K562 (cell line): ENCODE measurements at regions not wholly inside any gene's neighbourhood (a gene's known extent, or its start where the extent isn't known, plus 50 kb on each side); places are given as distances from the start of the nearest gene placed in this dataset.

Experiments
- ATAC-seq: fragments of 200-7000 bp; cut with Tn5 transposase; 3 replicates; pipeline ENCODE4 v1.9.1; 2020; ENCODE audit warnings: moderate library complexity
- BruUV-seq: library from RNA; stranded (reverse); fragments of 400-500 nt; replicated peaks from 2 replicates; lab custom pipeline; 2021; lab: Mats Ljungman, UMichigan
- CTCF ChIA-PET: fragments of 300-600 bp; formaldehyde crosslinking; extraction: SDS; loops from one replicate; lab custom pipeline; 2021; ENCODE audit warnings: low intra/inter-chr PET ratio; lab: Yijun Ruan, JAX
- POLR2A ChIA-PET: fragments of 300-600, 350-650 bp; sonication (Branson Sonifier 250); formaldehyde crosslinking; extraction: SDS; loops from one replicate; lab custom pipeline; 2021; ENCODE audit warnings: antibody characterized with exemption, inconsistent platforms; lab: Yijun Ruan, JAX
- DNase-seq, 4 experiments: peaks; one replicate each; pipeline versions ENCODE4 v3.0.0 to v3.0.0-alpha.2; 2011 to 2018; ENCODE audit warnings: low spot score in 3 of 4, mixed read lengths in 3 of 4; ENCODE audit errors: extremely low read depth in 1 of 4
- FAIRE-seq: peaks from 2 replicates; lab custom pipeline; 2011; peaks lifted over from hg19 to GRCh38; lab: Jason Lieb, UNC
- H2AFZ ChIP-seq: 2 replicates; pipeline ENCODE4 v1.6.0; 2011; ENCODE audit warnings: low read depth, low read length, control low read depth, inconsistent platforms
- H3K27ac ChIP-seq: fragments of 200-600 bp; 3 replicates; pipeline ENCODE4 v1.8.0; 2011; ENCODE audit warnings: low read depth, mild to moderate bottlenecking, control low read depth, inconsistent platforms, low read length, moderate library complexity, mixed read lengths; ENCODE audit errors: extremely low read depth
- H3K27me3 ChIP-seq, 2 experiments: fragments of 300-600 bp in 1 of 2; 2 replicates in 1 of 2; 3 replicates in 1 of 2; pipeline versions ENCODE4 v1.6.0 to v1.8.0; 2011; ENCODE audit warnings: inconsistent platforms in 2 of 2, low read length in 2 of 2, mild to moderate bottlenecking in 1 of 2, mixed read lengths in 1 of 2, moderate library complexity in 1 of 2; ENCODE audit not compliant: control insufficient read depth in 2 of 2, insufficient read depth in 2 of 2
- H3K36me3 ChIP-seq: fragments of 300-600 bp; 3 replicates; pipeline ENCODE4 v1.8.0; 2011; ENCODE audit warnings: mild to moderate bottlenecking, low read length, inconsistent platforms; ENCODE audit not compliant: control insufficient read depth, insufficient read depth
- H3K4me1 ChIP-seq, 2 experiments: fragments of 200-600 bp in 1 of 2; replicated peaks in 1 of 2; 2 replicates in 1 of 2; 3 replicates in 1 of 2; pipeline versions ENCODE4 v1.5.1 to v1.8.0; 2011; ENCODE audit warnings: inconsistent platforms in 2 of 2, low read length in 2 of 2, mild to moderate bottlenecking in 1 of 2, mixed read lengths in 1 of 2, moderate library complexity in 1 of 2; ENCODE audit not compliant: control insufficient read depth in 2 of 2, insufficient read depth in 2 of 2
- H3K4me2 ChIP-seq: 2 replicates; pipeline ENCODE4 v1.6.1; 2011; ENCODE audit warnings: low read length, control low read depth, inconsistent platforms, mixed read lengths; ENCODE audit not compliant: insufficient read depth
- H3K4me3 ChIP-seq: fragments of 200-600 bp; sonication (generic), shearing (Covaris generic); 2 replicates; pipeline ENCODE4 v1.5.1; 2016; ENCODE audit warnings: control low read depth, inconsistent platforms
- H3K79me2 ChIP-seq: fragments of 200-600 bp; 3 replicates; pipeline ENCODE4 v1.8.0; 2011; ENCODE audit warnings: low read length, inconsistent platforms; ENCODE audit not compliant: control insufficient read depth, insufficient read depth
- H3K9ac ChIP-seq, 2 experiments: 2 replicates each; pipeline versions ENCODE4 v1.6.0 to v1.6.1; 2011; ENCODE audit warnings: low read depth in 2 of 2, low read length in 2 of 2, control low read depth in 1 of 2, inconsistent platforms in 1 of 2, mild to moderate bottlenecking in 1 of 2, mixed read lengths in 1 of 2; ENCODE audit not compliant: insufficient read depth in 1 of 2
- H3K9me1 ChIP-seq: one replicate; pipeline ENCODE4 v1.6.0; 2011; ENCODE audit warnings: inconsistent platforms, mild to moderate bottlenecking, low read length, moderate library complexity; ENCODE audit not compliant: control insufficient read depth, insufficient read depth
- H3K9me3 ChIP-seq: replicated peaks from 2 replicates; pipeline ENCODE4 v1.5.1; 2011; ENCODE audit warnings: low read depth, low read length, inconsistent platforms; ENCODE audit not compliant: control insufficient read depth, insufficient read depth
- H4K20me1 ChIP-seq: replicated peaks from 2 replicates; pipeline ENCODE4 v1.6.1; 2011; ENCODE audit warnings: low read length, inconsistent platforms, mixed read lengths; ENCODE audit not compliant: control insufficient read depth, insufficient read depth
- IFI16 ChIP-seq: fragments of 250-450 bp; sonication (Bioruptor Pico); IDR thresholded peaks from 2 replicates; pipeline ENCODE4 v2.1.2; 2022; ENCODE audit warnings: mild to moderate bottlenecking, inconsistent platforms
- MAFF ChIP-seq: IDR thresholded peaks from 2 replicates; pipeline ENCODE4 v1.6.1; 2012; ENCODE audit warnings: low read length, improper control_type of control experiment
- MAFG ChIP-seq: fragments of 450-650 bp; conservative IDR thresholded peaks from 2 replicates; pipeline ENCODE4 v1.6.1; 2016; ENCODE audit warnings: missing genetic modification characterization, missing compliant biosample characterization
- MAFK ChIP-seq: IDR thresholded peaks from 2 replicates; pipeline ENCODE4 v1.6.1; 2011; ENCODE audit warnings: low read length, improper control_type of control experiment
- MCM5 ChIP-seq: fragments of 450-650 bp; IDR thresholded peaks from 2 replicates; pipeline ENCODE4 v1.6.1; 2016; ENCODE audit warnings: low read depth
- NFE2 ChIP-seq: IDR thresholded peaks from 2 replicates; pipeline ENCODE4 v1.6.1; 2014; ENCODE audit warnings: antibody characterized with exemption, low read depth
- NFE2L1 ChIP-seq: fragments of 450-650 bp; IDR thresholded peaks from 2 replicates; pipeline ENCODE4 v1.6.1; 2016; ENCODE audit warnings: missing genetic modification characterization, low read depth, mild to moderate bottlenecking, missing compliant biosample characterization, moderate library complexity, borderline replicate concordance
- POLR2AphosphoS5 ChIP-seq: IDR thresholded peaks from 2 replicates; pipeline ENCODE4 v1.6.1; 2011; ENCODE audit warnings: mild to moderate bottlenecking, low read depth, low read length, moderate library complexity; ENCODE audit not compliant: control insufficient read depth, insufficient read depth
- RAD21 ChIP-seq, 2 experiments: fragments of 250-450 bp in 1 of 2; fragments of 450-650 bp in 1 of 2; sonication (Bioruptor Pico) in 1 of 2; formaldehyde crosslinking in 1 of 2; IDR thresholded peaks in 1 of 2; conservative IDR thresholded peaks in 1 of 2; 2 replicates each; pipeline versions ENCODE4 v1.4.0 to v1.8.0; 2020 to 2022; ENCODE audit warnings: mild to moderate bottlenecking in 2 of 2, moderate library complexity in 1 of 2
- TAL1 ChIP-seq: fragments of 450-650 bp; IDR thresholded peaks from 2 replicates; pipeline ENCODE4 v1.6.1; 2016; ENCODE audit warnings: mild to moderate bottlenecking
- ZNF316 ChIP-seq: fragments of 450-650 bp; IDR thresholded peaks from 2 replicates; pipeline ENCODE4 v1.6.1; 2016
- WGBS: fragments of 100-300 bp; shearing (Covaris generic); methylation state at CpG from one replicate; pipeline ENCODE4 v1.1.6; 2016; ENCODE audit warnings: low coverage, mixed read lengths; ENCODE audit not compliant: insufficient coverage; ENCODE audit errors: missing lambda C conversion rate; 5-methylcytosine and 5-hydroxymethylcytosine counted together
- in situ Hi-C: fragments of 300-500 bp; cut with MboI; formaldehyde crosslinking; loops from 4 replicates; pipeline ENCODE4 v1.15.0; 2018; ENCODE audit warnings: inconsistent platforms, mixed read lengths
- intact Hi-C: fragments of 100-400 bp; cut with micrococcal nuclease; formaldehyde crosslinking; loops from 2 replicates; pipeline ENCODE4 v1.14.2; 2022
- TF ChIP-seq, protein P1 (sequence below), 3 experiments: IDR thresholded peaks in 2 of 3; conservative IDR thresholded peaks in 1 of 3; 2 replicates each; pipeline ENCODE4 v1.5.1; 2011 to 2012; ENCODE audit warnings: low read length in 3 of 3, mild to moderate bottlenecking in 3 of 3, control low read depth in 2 of 3, improper control_type of control experiment in 1 of 3, inconsistent platforms in 1 of 3, low read depth in 1 of 3, mixed read lengths in 1 of 3, moderate library complexity in 1 of 3; ENCODE audit not compliant: insufficient read depth in 2 of 3

DNA sequence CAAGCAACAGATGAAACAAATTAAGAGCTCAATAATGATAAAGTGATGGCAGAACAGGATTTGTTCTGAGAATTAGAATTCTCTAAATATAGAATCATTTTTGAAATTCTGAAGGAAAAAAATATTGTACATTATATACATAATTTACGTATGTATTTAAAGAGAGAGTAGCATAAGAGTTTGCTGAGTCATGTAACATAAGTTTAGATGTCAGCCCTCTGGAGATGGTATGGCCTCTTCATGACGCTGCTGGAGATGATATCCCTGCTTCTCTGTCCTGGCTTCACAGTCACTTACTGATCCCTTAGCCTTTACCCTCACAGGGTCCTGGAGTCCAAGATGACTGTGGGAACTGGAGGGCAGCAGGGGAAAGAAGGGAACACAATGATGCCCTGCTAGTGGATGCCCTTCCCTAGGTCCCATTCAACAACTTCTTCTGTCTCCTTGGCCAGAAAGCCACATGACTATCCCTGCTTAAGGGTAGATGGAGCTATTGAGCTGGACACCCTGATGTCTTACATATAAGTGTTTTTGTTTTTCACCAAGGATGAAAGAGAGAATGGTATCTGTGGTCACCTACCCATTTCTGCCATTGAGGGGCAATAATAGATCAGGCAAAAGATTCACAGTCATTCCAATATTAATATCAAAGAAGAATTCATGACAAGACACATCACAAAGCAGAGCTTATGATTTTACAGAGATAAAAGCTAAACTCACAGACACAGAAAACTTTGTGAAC, 753.1 kb downstream of the TBC1D22A start:
- no peaks in the 10 kb centered on the region for H3K4me1 ChIP-seq
- no peaks in the 10 kb centered on the region for H3K36me3 ChIP-seq
- in situ Hi-C loops (no loop called here), intact Hi-C loops (no loop called here)
- TF ChIP-seq NFE2 (peak; percentile 32; the same call in 1 of the 2 replicates), MAFF (peak; percentile 21; the same call in 1 of the 2 replicates), MCM5 (no peak), NFE2L1 (tag) (peak; percentile 34; the same call in 1 of the 2 replicates), ZNF316 (peak; percentile 55; the same call in 1 of the 2 replicates), MAFK (peak; percentile 22; the same call in 1 of the 2 replicates), IFI16 (CRISPR knock-in tag) (no peak), TAL1 (no peak), RAD21 (CRISPR knock-in tag; conservative IDR thresholded peaks at IDR 0.05 in 1 of 2, IDR thresholded peaks at IDR 0.05 in 1 of 2) (peak in 1 of 2 experiments; percentile 18; a peak in 1 of 4 replicates), POLR2AphosphoS5 (no peak), MAFG (tag) (peak; percentile 74)
- TF ChIP-seq, protein P1, sequence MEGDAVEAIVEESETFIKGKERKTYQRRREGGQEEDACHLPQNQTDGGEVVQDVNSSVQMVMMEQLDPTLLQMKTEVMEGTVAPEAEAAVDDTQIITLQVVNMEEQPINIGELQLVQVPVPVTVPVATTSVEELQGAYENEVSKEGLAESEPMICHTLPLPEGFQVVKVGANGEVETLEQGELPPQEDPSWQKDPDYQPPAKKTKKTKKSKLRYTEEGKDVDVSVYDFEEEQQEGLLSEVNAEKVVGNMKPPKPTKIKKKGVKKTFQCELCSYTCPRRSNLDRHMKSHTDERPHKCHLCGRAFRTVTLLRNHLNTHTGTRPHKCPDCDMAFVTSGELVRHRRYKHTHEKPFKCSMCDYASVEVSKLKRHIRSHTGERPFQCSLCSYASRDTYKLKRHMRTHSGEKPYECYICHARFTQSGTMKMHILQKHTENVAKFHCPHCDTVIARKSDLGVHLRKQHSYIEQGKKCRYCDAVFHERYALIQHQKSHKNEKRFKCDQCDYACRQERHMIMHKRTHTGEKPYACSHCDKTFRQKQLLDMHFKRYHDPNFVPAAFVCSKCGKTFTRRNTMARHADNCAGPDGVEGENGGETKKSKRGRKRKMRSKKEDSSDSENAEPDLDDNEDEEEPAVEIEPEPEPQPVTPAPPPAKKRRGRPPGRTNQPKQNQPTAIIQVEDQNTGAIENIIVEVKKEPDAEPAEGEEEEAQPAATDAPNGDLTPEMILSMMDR (IDR thresholded peaks at IDR 0.05 in 2 of 3, conservative IDR thresholded peaks at IDR 0.05 in 1 of 3; ENCODE audit: insufficient read depth in 2 of 3, low read depth in 1 of 3, low read length in 3 of 3) = peak in 1 of 3 experiments; percentile 21; a peak in 1 of 6 replicates
- no peak overlapping the region; the same call in 1 of the 2 replicates for H3K4me2 ChIP-seq
- no peaks in the 10 kb centered on the region for H3K9me3 ChIP-seq
- no peak overlapping the region for H3K9ac ChIP-seq
- no peak overlapping the region for H2AFZ ChIP-seq
- no peaks in the 10 kb centered on the region for H3K27me3 ChIP-seq
- ChIA-PET CTCF (no interaction called here), POLR2A (interaction anchor here (0.7 kb wide), 1 partner anchor 18 kb away, joined by 3 read pairs; no protein-coding TSS in a partner anchor)
- 0% methylated on average over 2 of the region's 2 CpGs for WGBS
- DNase-seq (no peak), FAIRE-seq (no peak), ATAC-seq (no peak)
- H3K9me1 ChIP-seq = no peaks in the 10 kb centered on the region
- H4K20me1 ChIP-seq = no peaks in the 10 kb centered on the region
- H3K79me2 ChIP-seq = no peaks in the 10 kb centered on the region
- no TSS peak for BruUV-seq
- H3K27ac ChIP-seq = no peak overlapping the region
- H3K4me3 ChIP-seq = no peak overlapping the region
